K562 (cell line): ENCODE measurements at regions not wholly inside any gene's neighbourhood (a gene's known extent, or its start where the extent isn't known, plus 50 kb on each side); places are given as distances from the start of the nearest gene placed in this dataset.

Experiments used
- ATF2 ChIP-seq: sonication (generic); formaldehyde crosslinking; IDR thresholded peaks from 2 replicates; pipeline ENCODE4 v1.8.1; 2022; ENCODE audit warnings: missing genetic modification reagents
- CBFB ChIP-seq: sonication (generic); formaldehyde crosslinking; IDR thresholded peaks from 2 replicates; pipeline ENCODE4 v1.4.0; 2020; ENCODE audit warnings: mild to moderate bottlenecking, missing genetic modification reagents
- CBX3 ChIP-seq, 2 experiments: IDR thresholded peaks; 1 replicate in 1 of 2; 2 replicates in 1 of 2; pipeline ENCODE4 v1.6.1; 2012; ENCODE audit warnings: inconsistent platforms in 2 of 2, low read length in 2 of 2, borderline replicate concordance in 1 of 2, control low read depth in 1 of 2
- CC2D1A ChIP-seq: fragments of 450-650 bp; IDR thresholded peaks from 2 replicates; pipeline ENCODE4 v1.6.1; 2017; ENCODE audit warnings: mild to moderate bottlenecking
- CREBBP ChIP-seq: IDR thresholded peaks from one replicate; pipeline ENCODE4 v1.6.1; 2012; ENCODE audit warnings: low read depth, mild to moderate bottlenecking, control low read depth, inconsistent platforms, low read length
- GABPB1 ChIP-seq: sonication (generic); formaldehyde crosslinking; IDR thresholded peaks from 2 replicates; pipeline ENCODE4 v1.8.0; 2022; ENCODE audit warnings: mild to moderate bottlenecking, missing genetic modification reagents
- MEF2A ChIP-seq: IDR thresholded peaks from 2 replicates; pipeline ENCODE4 v1.6.1; 2011; ENCODE audit warnings: low read depth, mild to moderate bottlenecking, low read length, moderate library complexity; ENCODE audit not compliant: control insufficient read depth
- PHF20 ChIP-seq: fragments of 450-650 bp; IDR thresholded peaks from 2 replicates; pipeline ENCODE4 v1.6.1; 2018; ENCODE audit not compliant: partially characterized antibody
- PRDM10 ChIP-seq: fragments of 450-650 bp; IDR thresholded peaks from 2 replicates; pipeline ENCODE4 v1.6.1; 2018; ENCODE audit not compliant: partially characterized antibody
- RREB1 ChIP-seq: fragments of 250-450 bp; sonication (Bioruptor Pico); IDR thresholded peaks from 2 replicates; pipeline ENCODE4 v1.4.0; 2020
- TCF3 ChIP-seq: sonication (generic); formaldehyde crosslinking; IDR thresholded peaks from 2 replicates; pipeline ENCODE4 v1.4.0; 2020; ENCODE audit warnings: mild to moderate bottlenecking, missing genetic modification reagents
- TRIM28 ChIP-seq: fragments of 450-650 bp; IDR thresholded peaks from 2 replicates; pipeline ENCODE4 v1.6.1; 2017
- ZBTB34 ChIP-seq: fragments of 250-450 bp; sonication (Bioruptor Pico); IDR thresholded peaks from 2 replicates; pipeline ENCODE4 v1.8.0; 2021; ENCODE audit warnings: mild to moderate bottlenecking, moderate library complexity
- ZNF551 ChIP-seq: fragments of 250-450 bp; sonication (Bioruptor Pico); IDR thresholded peaks from 2 replicates; pipeline ENCODE4 v1.5.0; 2021; ENCODE audit warnings: mild to moderate bottlenecking, moderate library complexity
- ZNF766 ChIP-seq: fragments of 200-800 bp; sonication (Bioruptor generic); conservative IDR thresholded peaks from 2 replicates; pipeline ENCODE4 v1.6.1; 2016; ENCODE audit warnings: missing genetic modification characterization, missing compliant biosample characterization
- ZZZ3 ChIP-seq: fragments of 450-650 bp; IDR thresholded peaks from 2 replicates; pipeline ENCODE4 v1.6.1; 2016; ENCODE audit warnings: antibody characterized with exemption, mild to moderate bottlenecking, moderate library complexity

- no peak for TF ChIP-seq RREB1 (CRISPR knock-in tag)
- no peak for TF ChIP-seq CBX3 (IDR thresholded peaks at IDR 0.05; ENCODE audit: borderline replicate concordance in 1 of 2, low read length in 2 of 2)
- TF ChIP-seq PRDM10: peak; percentile 54
- no peak for TF ChIP-seq ZNF551
- no peak for TF ChIP-seq MEF2A
- TF ChIP-seq ZBTB34: no peak
- TF ChIP-seq ZZZ3: no peak
- TF ChIP-seq CC2D1A: no peak; the same call in 1 of the 2 replicates
- no peak for TF ChIP-seq CBFB
- TF ChIP-seq ZNF766: peak; percentile 48; the same call in 1 of the 2 replicates
- TF ChIP-seq TRIM28: no peak
- TF ChIP-seq CREBBP: no peak
- no peak for TF ChIP-seq GABPB1 (CRISPR knock-in tag)
- TF ChIP-seq PHF20: no peak
- no peak for TF ChIP-seq ATF2 (CRISPR knock-in tag)
- peak; percentile 85 for TF ChIP-seq TCF3 (CRISPR knock-in tag)
Observed at GRCh38 chr3:182726258-182727142, 66.8 kb upstream of the ATP11B start (continued).
